OCI-LY7 (cell line): ENCODE measurements at regions not wholly inside any gene's neighbourhood (a gene's known extent, or its start where the extent isn't known, plus 50 kb on each side); places are given as distances from the start of the nearest gene placed in this dataset.

Experiments
- BruUV-seq: library from RNA; stranded (reverse); fragments of 400-500 nt; replicated peaks from 2 replicates; lab custom pipeline; 2021; lab: Mats Ljungman, UMichigan
- CTCF ChIA-PET: fragments of 300-600 bp; sonication (Branson Sonifier 250); formaldehyde crosslinking; loops from one replicate; lab custom pipeline; 2022; ENCODE audit warnings: antibody characterized with exemption; ENCODE audit not compliant: unreplicated experiment; lab: Charles Lee
- POLR2A ChIA-PET: fragments of 300-600 bp; sonication (Branson Sonifier 250); formaldehyde crosslinking; loops from one replicate; lab custom pipeline; 2022; ENCODE audit warnings: antibody characterized with exemption; lab: Charles Lee
- DNase-seq: peaks from one replicate; pipeline ENCODE4 v3.0.0-alpha.2; 2015; ENCODE audit warnings: low spot score
- H2AFZ ChIP-seq: fragments of 200-600 bp; sonication (generic), shearing (Covaris generic); 2 replicates; pipeline ENCODE4 v1.6.1; 2014; ENCODE audit warnings: mild to moderate bottlenecking, antibody characterized with exemption, low read length, moderate library complexity
- H3K27ac ChIP-seq: fragments of 200-600 bp; sonication (generic); 2 replicates; pipeline ENCODE4 v1.5.1; 2014; ENCODE audit warnings: mixed run types, low read depth, mild to moderate bottlenecking, moderate library complexity, low read length, inconsistent platforms; ENCODE audit not compliant: poor library complexity, severe bottlenecking
- H3K36me3 ChIP-seq: fragments of 200-600 bp; sonication (generic); 2 replicates; pipeline ENCODE4 v1.6.1; 2014; ENCODE audit warnings: mild to moderate bottlenecking, antibody characterized with exemption, low read length, moderate library complexity, mixed read lengths; ENCODE audit not compliant: insufficient read depth
- H3K4me1 ChIP-seq: fragments of 200-600 bp; sonication (generic); 2 replicates; pipeline ENCODE4 v1.5.1; 2014; ENCODE audit warnings: mild to moderate bottlenecking, low read length; ENCODE audit not compliant: insufficient read depth, poor library complexity, severe bottlenecking
- H3K4me2 ChIP-seq: fragments of 200-600 bp; sonication (generic); 2 replicates; pipeline ENCODE4 v1.6.1; 2014; ENCODE audit warnings: mild to moderate bottlenecking, low read length
- H3K4me3 ChIP-seq: fragments of 200-600 bp; sonication (generic); 2 replicates; pipeline ENCODE4 v1.5.1; 2014; ENCODE audit warnings: mild to moderate bottlenecking, low read depth, low read length; ENCODE audit not compliant: poor library complexity, severe bottlenecking
- H3K79me2 ChIP-seq: fragments of 200-600 bp; sonication (generic); 2 replicates; pipeline ENCODE4 v1.6.1; 2016; ENCODE audit warnings: low read depth, mild to moderate bottlenecking, low read length, moderate library complexity, mixed read lengths; ENCODE audit not compliant: insufficient read depth
- H3K9me2 ChIP-seq: fragments of 200-600 bp; sonication (generic); 2 replicates; pipeline ENCODE4 v1.6.1; 2016; ENCODE audit warnings: mild to moderate bottlenecking, low read length, mixed read lengths; ENCODE audit not compliant: insufficient read depth
- H3K9me3 ChIP-seq: fragments of 200-600 bp; sonication (generic); 2 replicates; pipeline ENCODE4 v1.6.1; 2014; ENCODE audit warnings: mild to moderate bottlenecking, mixed run types, low read length, mixed read lengths
- H4K20me1 ChIP-seq: fragments of 200-600 bp; sonication (generic); 2 replicates; pipeline ENCODE4 v1.6.1; 2014; ENCODE audit warnings: mild to moderate bottlenecking, antibody characterized with exemption, low read length, moderate library complexity, mixed read lengths; ENCODE audit not compliant: insufficient read depth
- CTCF ChIP-seq: fragments of 200-600 bp; sonication (generic); conservative IDR thresholded peaks from 2 replicates; pipeline ENCODE4 v1.5.1; 2014; ENCODE audit warnings: mild to moderate bottlenecking, antibody characterized with exemption, low read length, moderate library complexity, mixed read lengths
- EZH2phosphoT487 ChIP-seq: fragments of 200-600 bp; sonication (generic); IDR thresholded peaks from 2 replicates; pipeline ENCODE4 v1.6.1; 2018; ENCODE audit warnings: low read depth, borderline replicate concordance, mild to moderate bottlenecking, mixed run types, antibody characterized with exemption, low read length, moderate library complexity, mixed read lengths
- intact Hi-C: fragments of 100-400 bp; cut with micrococcal nuclease; formaldehyde crosslinking; loops from one replicate; pipeline ENCODE4 v1.10.0; 2022; ENCODE audit not compliant: unreplicated experiment

- ChIA-PET CTCF (no interaction called here), POLR2A (no interaction called here)
- no peak for TF ChIP-seq EZH2phosphoT487
- no peak for TF ChIP-seq CTCF
- Histone ChIP-seq H3K36me3 (no peaks in the 10 kb centered on the region), H3K4me2 (no peak overlapping the region), H3K4me3 (no peak overlapping the region), H2AFZ (no peak overlapping the region), H3K9me3 (peaks cover 10% of the 10 kb centered on the region), H3K9me2 (no peaks in the 10 kb centered on the region), H4K20me1 (no peaks in the 10 kb centered on the region), H3K79me2 (no peaks in the 10 kb centered on the region), H3K27ac (no peak overlapping the region), H3K4me1 (no peaks in the 10 kb centered on the region)
- intact Hi-C loops = no loop called here
- no TSS peak for BruUV-seq
- DNase-seq = no peak
Measured at GRCh38 chr2:120453635-120453998, 107.7 kb downstream of the INHBB start.

- H3K9me3 ChIP-seq = peaks cover 10% of the 10 kb centered on the region
- BruUV-seq = no TSS peak
- DNase-seq = no peak
- TF ChIP-seq CTCF (no peak), EZH2phosphoT487 (no peak)
- H3K36me3 ChIP-seq = no peaks in the 10 kb centered on the region
- intact Hi-C loops = no loop called here
- H3K27ac ChIP-seq = no peak overlapping the region
- no peaks in the 10 kb centered on the region for H4K20me1 ChIP-seq
- H3K4me1 ChIP-seq = no peaks in the 10 kb centered on the region
- no peaks in the 10 kb centered on the region for H3K9me2 ChIP-seq
- no peak overlapping the region for H3K4me2 ChIP-seq
- H3K4me3 ChIP-seq = no peak overlapping the region
- POLR2A ChIA-PET = no interaction called here
- H3K79me2 ChIP-seq = no peaks in the 10 kb centered on the region
- CTCF ChIA-PET = no interaction called here
- H2AFZ ChIP-seq = no peak overlapping the region
Measured at GRCh38 chr2:120454654-120455385, 108.9 kb downstream of the INHBB start.

GRCh38 chr2:120455390-120455789 is 109.5 kb downstream of the INHBB start:
- DNase-seq = no peak
- Histone ChIP-seq H3K9me2 (no peaks in the 10 kb centered on the region), H3K36me3 (no peaks in the 10 kb centered on the region), H3K27ac (no peak overlapping the region), H3K79me2 (no peaks in the 10 kb centered on the region), H3K9me3 (peaks cover 10% of the 10 kb centered on the region), H3K4me3 (no peak overlapping the region), H3K4me1 (no peaks in the 10 kb centered on the region), H4K20me1 (no peaks in the 10 kb centered on the region), H2AFZ (no peak overlapping the region), H3K4me2 (no peak overlapping the region)
- intact Hi-C loops = no loop called here
- no TSS peak for BruUV-seq
- no peak for TF ChIP-seq EZH2phosphoT487
- POLR2A ChIA-PET = no interaction called here
- CTCF ChIA-PET = no interaction called here
